ENCODE measurements at regions not wholly inside any gene's neighbourhood (a gene's known extent, or its start where the extent isn't known, plus 50 kb on each side); places are given as distances from the start of the nearest gene placed in this dataset.

- no peak for DNase-seq (ENCODE audit: low read depth)
- TF ChIP-seq CTCF (IDR thresholded peaks at IDR 0.05; ENCODE audit: insufficient read depth, low read depth, low read length), result no peak
- H3K4me3 ChIP-seq (ENCODE audit: low read depth, low read length), result no peak overlapping the region
Measured at GRCh38 chr16:82313754-82314153, 143.7 kb upstream of the MPHOSPH6 start.

- no peak for TF ChIP-seq CTCF (IDR thresholded peaks at IDR 0.05; ENCODE audit: insufficient read depth, low read depth, low read length)
- DNase-seq (ENCODE audit: low read depth), result no peak
- H3K4me3 ChIP-seq (ENCODE audit: low read depth, low read length), result no peak overlapping the region
Measured at GRCh38 chr16:82311528-82311927, 141.5 kb upstream of the MPHOSPH6 start.

- no peak for TF ChIP-seq CTCF (IDR thresholded peaks at IDR 0.05; ENCODE audit: insufficient read depth, low read depth, low read length)
- no peak overlapping the region for H3K4me3 ChIP-seq (ENCODE audit: low read depth, low read length)
- DNase-seq (ENCODE audit: low read depth), result no peak
Measured at GRCh38 chr16:82302042-82302727, 132.2 kb upstream of the MPHOSPH6 start.

- DNase-seq (ENCODE audit: low read depth), result no peak
- H3K4me3 ChIP-seq (ENCODE audit: low read depth, low read length), result no peak overlapping the region
- TF ChIP-seq CTCF (IDR thresholded peaks at IDR 0.05; ENCODE audit: insufficient read depth, low read depth, low read length), result no peak
Measured at GRCh38 chr16:82301146-82301755, 131.2 kb upstream of the MPHOSPH6 start.

GRCh38 chr16:82300374-82300951, 130.4 kb upstream of the MPHOSPH6 start:
- no peak overlapping the region for H3K4me3 ChIP-seq (ENCODE audit: low read depth, low read length)
- no peak for DNase-seq (ENCODE audit: low read depth)
- no peak for TF ChIP-seq CTCF (IDR thresholded peaks at IDR 0.05; ENCODE audit: insufficient read depth, low read depth, low read length)

- TF ChIP-seq CTCF (IDR thresholded peaks at IDR 0.05; ENCODE audit: insufficient read depth, low read depth, low read length), result no peak
- DNase-seq (ENCODE audit: low read depth), result no peak
- H3K4me3 ChIP-seq (ENCODE audit: low read depth, low read length), result no peak overlapping the region
Measured at GRCh38 chr16:82298472-82298871, 128.4 kb upstream of the MPHOSPH6 start.
